Fibroblast of skin of left biceps (primary cell): ENCODE measurements at regions not wholly inside any gene's neighbourhood (a gene's known extent, or its start where the extent isn't known, plus 50 kb on each side); places are given as distances from the start of the nearest gene placed in this dataset.
"Not testable (repeated sequence)": the region's sequence is repeated elsewhere in the genome, so short reads cannot be mapped to it uniquely, and the experiment has no call there.

ENCODE experiments used
- DNase-seq, 2 experiments: peaks; one replicate each; pipeline ENCODE4 v3.0.0-alpha.2; 2013; ENCODE audit warnings: low read depth in 2 of 2

GRCh38 chr14:40269436-40269835 lies 837.2 kb upstream of the FBXO33 start:
- DNase-seq: no peak

GRCh38 chr14:40268236-40268635 lies 836.0 kb upstream of the FBXO33 start:
- no peak for DNase-seq

- no peak for DNase-seq
Measured at GRCh38 chr14:40265096-40265495, 832.9 kb upstream of the FBXO33 start.

- DNase-seq: no peak
Measured at GRCh38 chr14:40252817-40253447, 820.7 kb upstream of the FBXO33 start.

- DNase-seq: no peak
Measured at GRCh38 chr14:40248671-40249070, 816.4 kb upstream of the FBXO33 start.

- DNase-seq: no peak
Measured at GRCh38 chr14:40240245-40240859, 808.1 kb upstream of the FBXO33 start.

GRCh38 chr14:40232302-40232701 lies 800.1 kb upstream of the FBXO33 start:
- DNase-seq: no peak

GRCh38 chr14:40229676-40230075 lies 797.4 kb upstream of the FBXO33 start:
- DNase-seq: no peak

- DNase-seq: no peak
Measured at GRCh38 chr14:40222996-40223395, 790.8 kb upstream of the FBXO33 start.

GRCh38 chr14:40221428-40221827 lies 789.2 kb upstream of the FBXO33 start:
- DNase-seq: no peak

- DNase-seq: no peak
Measured at GRCh38 chr14:40219032-40219431, 786.8 kb upstream of the FBXO33 start.

GRCh38 chr14:40218282-40218941 lies 786.2 kb upstream of the FBXO33 start:
- DNase-seq: no peak

- DNase-seq: no peak
Measured at GRCh38 chr14:40216976-40217375, 784.7 kb upstream of the FBXO33 start.

- DNase-seq: not testable (repeated sequence)
Measured at GRCh38 chr14:40216408-40216807, 784.2 kb upstream of the FBXO33 start.

GRCh38 chr14:40213701-40214100 lies 781.5 kb upstream of the FBXO33 start:
- no peak for DNase-seq

GRCh38 chr14:40204441-40205175 lies 772.4 kb upstream of the FBXO33 start:
- DNase-seq: no peak

GRCh38 chr14:40199101-40199500 lies 766.9 kb upstream of the FBXO33 start:
- DNase-seq: no peak

GRCh38 chr14:40197344-40197743 lies 765.1 kb upstream of the FBXO33 start:
- no peak for DNase-seq

- no peak for DNase-seq
Measured at GRCh38 chr14:40188006-40188405, 755.8 kb upstream of the FBXO33 start.

- no peak for DNase-seq
Measured at GRCh38 chr14:40164083-40164482, 731.9 kb upstream of the FBXO33 start.

GRCh38 chr14:40139657-40140056 lies 707.4 kb upstream of the FBXO33 start:
- no peak for DNase-seq

- DNase-seq: no peak
Measured at GRCh38 chr14:40133463-40133862, 701.2 kb upstream of the FBXO33 start.

GRCh38 chr14:40129159-40129558 lies 696.9 kb upstream of the FBXO33 start:
- DNase-seq: no peak
